B cell (primary cell): ENCODE measurements at regions not wholly inside any gene's neighbourhood (a gene's known extent, or its start where the extent isn't known, plus 50 kb on each side); places are given as distances from the start of the nearest gene placed in this dataset.

Experiments used
- ATAC-seq: fragments of 200-7000 bp; cut with Tn5 transposase; one replicate; pipeline ENCODE4 v1.10.0; 2021; ENCODE audit warnings: low read depth, mild to moderate bottlenecking, moderate number of reproducible peaks, moderate library complexity
- CTCF ChIA-PET: fragments of 350-600 bp; sonication (Branson Sonifier 250); formaldehyde crosslinking; loops from one replicate; lab custom pipeline; 2021; ENCODE audit warnings: antibody characterized with exemption, inconsistent platforms; lab: Charles Lee
- POLR2A ChIA-PET: fragments of 350-600 bp; sonication (Branson Sonifier 250); formaldehyde crosslinking; loops from one replicate; lab custom pipeline; 2021; ENCODE audit warnings: antibody characterized with exemption; lab: Charles Lee
- DNase-seq: peaks from one replicate; pipeline ENCODE4 v3.0.0; 2013
- H2AFZ ChIP-seq: 2 replicates; pipeline ENCODE4 v1.6.1; 2012; ENCODE audit warnings: mild to moderate bottlenecking, low read depth, low read length; ENCODE audit not compliant: insufficient read depth, poor library complexity, severe bottlenecking
- H3K27ac ChIP-seq, 2 donors: 1 replicate in 1 of 2; 2 replicates in 1 of 2; pipeline ENCODE4 v1.5.1; 2012 to 2013; ENCODE audit warnings: low read length in 2 of 2, mild to moderate bottlenecking in 2 of 2, moderate library complexity in 1 of 2
- H3K27me3 ChIP-seq, 4 experiments: fragments of 200-600 bp in 1 of 4; sonication (generic) in 1 of 4; replicated peaks in 1 of 4; 1 replicate in 2 of 4; 2 replicates in 2 of 4; pipeline versions ENCODE4 v1.6.1 to v1.7.0; 2013 to 2016; ENCODE audit warnings: low read length in 3 of 4, mild to moderate bottlenecking in 2 of 4, mixed read lengths in 1 of 4, moderate library complexity in 1 of 4; ENCODE audit not compliant: insufficient read depth in 4 of 4, control insufficient read depth in 3 of 4; ENCODE audit errors: control extremely low read depth in 1 of 4
- H3K36me3 ChIP-seq, 2 experiments: replicated peaks in 1 of 2; 1 replicate in 1 of 2; 2 replicates in 1 of 2; pipeline versions ENCODE4 v1.6.1 to v1.7.1; 2013; ENCODE audit warnings: low read length in 1 of 2; ENCODE audit not compliant: insufficient read depth in 2 of 2, control insufficient read depth in 1 of 2; ENCODE audit errors: control extremely low read depth in 1 of 2, extremely low read depth in 1 of 2
- H3K4me1 ChIP-seq, 2 donors: fragments of 200-600 bp in 1 of 2; sonication (generic) in 1 of 2; 1 replicate in 1 of 2; 2 replicates in 1 of 2; pipeline versions ENCODE4 v1.5.1 to v1.6.1; 2013 to 2017; ENCODE audit warnings: low read length in 2 of 2; ENCODE audit not compliant: control insufficient read depth in 2 of 2, insufficient read depth in 2 of 2
- H3K4me2 ChIP-seq: replicated peaks from 2 replicates; pipeline ENCODE3; 2012; ENCODE audit warnings: mild to moderate bottlenecking, low read depth, low read length; ENCODE audit not compliant: poor library complexity, severe bottlenecking
- H3K4me3 ChIP-seq, 5 experiments: fragments of 200-600 bp in 1 of 5; sonication (generic) in 1 of 5; 1 replicate in 3 of 5; 2 replicates in 2 of 5; pipeline versions ENCODE4 v1.5.1 to v1.7.0; 2011 to 2016; ENCODE audit warnings: low read length in 4 of 5, mild to moderate bottlenecking in 4 of 5, low read depth in 2 of 5, control low read depth in 1 of 5, moderate library complexity in 1 of 5; ENCODE audit not compliant: insufficient read depth in 1 of 5; ENCODE audit errors: control extremely low read depth in 1 of 5, extremely low read depth in 1 of 5
- H3K79me2 ChIP-seq: fragments of 200-600 bp; sonication (generic); one replicate; pipeline ENCODE4 v1.6.0; 2016; ENCODE audit warnings: low read length; ENCODE audit not compliant: control insufficient read depth, insufficient read depth
- H3K9ac ChIP-seq: fragments of 200-600 bp; sonication (generic); 2 replicates; pipeline ENCODE4 v1.6.1; 2017; ENCODE audit warnings: mild to moderate bottlenecking, low read length, moderate library complexity
- H3K9me3 ChIP-seq, 3 donors: one replicate each; pipeline versions ENCODE4 v1.6.1 to v1.7.1; 2013; ENCODE audit warnings: low read length in 2 of 3; ENCODE audit not compliant: control insufficient read depth in 2 of 3, insufficient read depth in 1 of 3; ENCODE audit errors: control extremely low read depth in 1 of 3
- H4K20me1 ChIP-seq: 2 replicates; pipeline ENCODE4 v1.6.0; 2012; ENCODE audit warnings: mild to moderate bottlenecking, low read length; ENCODE audit not compliant: insufficient read depth, control insufficient read depth, poor library complexity, severe bottlenecking
- H3K27ac Mint-ChIP-seq: one replicate; pipeline ENCODE4 v1.8.0; 2021; ENCODE audit warnings: mixed read lengths
- H3K27me3 Mint-ChIP-seq: one replicate; pipeline ENCODE4 v1.8.0; 2021; ENCODE audit warnings: mixed read lengths
- H3K4me1 Mint-ChIP-seq: one replicate; pipeline ENCODE4 v1.8.0; 2021; ENCODE audit warnings: mixed read lengths
- H3K4me3 Mint-ChIP-seq: one replicate; pipeline ENCODE4 v1.8.0; 2021; ENCODE audit warnings: mixed read lengths
- H3K9me3 Mint-ChIP-seq: one replicate; pipeline ENCODE4 v1.8.0; 2022; ENCODE audit warnings: mixed read lengths; ENCODE audit not compliant: insufficient read depth
- EZH2 ChIP-seq: IDR thresholded peaks from 2 replicates; pipeline ENCODE4 v1.6.1; 2012; ENCODE audit warnings: borderline replicate concordance, low read depth, mild to moderate bottlenecking, moderate library complexity, low read length; ENCODE audit not compliant: insufficient read depth, poor library complexity, severe bottlenecking
- whole genome bisulfite sequencing: methylation state at CpG from one replicate; pipeline ENCODE4 v1.1.5; 2013; ENCODE audit warnings: missing lambda C conversion rate; ENCODE audit not compliant: insufficient coverage; 5-methylcytosine and 5-hydroxymethylcytosine counted together
- intact Hi-C: fragments of 100-400 bp; cut with micrococcal nuclease; formaldehyde crosslinking; loops from one replicate; pipeline ENCODE4 v1.10.0; 2022
- TF ChIP-seq, protein P1 (sequence below): fragments of 200-600 bp; IDR thresholded peaks from one replicate; pipeline ENCODE4 v1.8.0; 2022; ENCODE audit warnings: antibody characterized with exemption, mild to moderate bottlenecking

DNA sequence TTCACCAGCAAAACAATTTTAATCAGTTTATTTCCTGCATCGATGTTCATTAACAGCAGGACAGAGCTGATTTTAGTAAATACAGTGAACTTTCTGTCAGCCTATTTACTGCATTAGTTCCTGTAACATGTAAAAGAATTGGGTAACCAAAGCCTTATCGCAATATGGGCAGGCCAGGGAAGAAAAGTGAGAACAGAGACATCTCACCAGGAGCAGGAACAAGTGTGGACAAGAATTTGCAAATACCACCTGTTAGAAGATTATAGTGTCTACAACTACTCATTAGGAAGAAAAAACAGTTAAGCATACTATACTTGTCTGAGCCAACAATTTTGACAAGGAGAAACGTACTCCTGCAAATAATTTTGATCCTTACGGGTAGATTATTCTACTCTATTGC, 1293.9 kb downstream of the PLA2G4A start:
- POLR2A ChIA-PET: no interaction called here
- 100% methylated on average over 2 of the region's 4 CpGs for WGBS
- H3K4me1 Mint-ChIP-seq: no peaks in the 10 kb centered on the region

DNA sequence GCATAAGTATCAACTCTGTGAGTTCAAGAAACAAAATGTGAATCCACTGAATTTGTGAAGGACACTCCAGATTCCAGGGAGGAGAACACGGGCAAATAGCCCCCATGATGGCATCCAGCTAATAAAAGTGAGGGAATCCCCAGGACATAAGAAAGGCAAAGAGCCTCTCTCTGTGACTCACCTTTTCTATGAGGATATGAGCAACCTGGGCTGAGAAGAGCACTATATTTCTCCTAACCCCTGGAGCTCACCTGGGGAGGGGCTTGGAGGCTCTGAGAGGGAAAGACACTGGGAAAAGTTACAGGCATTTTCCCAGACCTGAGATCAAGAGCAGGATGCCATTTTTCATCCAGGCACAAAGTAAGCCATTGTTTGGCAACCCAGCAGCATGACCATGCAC, 1298.8 kb downstream of the PLA2G4A start:
- no peak overlapping the region for H3K27ac ChIP-seq
- no peaks in the 10 kb centered on the region for H4K20me1 ChIP-seq
- POLR2A ChIA-PET: no interaction called here
- no peak for DNase-seq
- H3K79me2 ChIP-seq: no peaks in the 10 kb centered on the region
- H3K4me1 Mint-ChIP-seq: no peaks in the 10 kb centered on the region
- no peaks in the 10 kb centered on the region for H3K27me3 ChIP-seq
- no peak overlapping the region for H3K27ac Mint-ChIP-seq
- no peaks in the 10 kb centered on the region for H3K27me3 Mint-ChIP-seq
- TF ChIP-seq EZH2: no peak
- TF ChIP-seq, protein P1, sequence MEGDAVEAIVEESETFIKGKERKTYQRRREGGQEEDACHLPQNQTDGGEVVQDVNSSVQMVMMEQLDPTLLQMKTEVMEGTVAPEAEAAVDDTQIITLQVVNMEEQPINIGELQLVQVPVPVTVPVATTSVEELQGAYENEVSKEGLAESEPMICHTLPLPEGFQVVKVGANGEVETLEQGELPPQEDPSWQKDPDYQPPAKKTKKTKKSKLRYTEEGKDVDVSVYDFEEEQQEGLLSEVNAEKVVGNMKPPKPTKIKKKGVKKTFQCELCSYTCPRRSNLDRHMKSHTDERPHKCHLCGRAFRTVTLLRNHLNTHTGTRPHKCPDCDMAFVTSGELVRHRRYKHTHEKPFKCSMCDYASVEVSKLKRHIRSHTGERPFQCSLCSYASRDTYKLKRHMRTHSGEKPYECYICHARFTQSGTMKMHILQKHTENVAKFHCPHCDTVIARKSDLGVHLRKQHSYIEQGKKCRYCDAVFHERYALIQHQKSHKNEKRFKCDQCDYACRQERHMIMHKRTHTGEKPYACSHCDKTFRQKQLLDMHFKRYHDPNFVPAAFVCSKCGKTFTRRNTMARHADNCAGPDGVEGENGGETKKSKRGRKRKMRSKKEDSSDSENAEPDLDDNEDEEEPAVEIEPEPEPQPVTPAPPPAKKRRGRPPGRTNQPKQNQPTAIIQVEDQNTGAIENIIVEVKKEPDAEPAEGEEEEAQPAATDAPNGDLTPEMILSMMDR: no peak
- ATAC-seq: no peak
- no peak overlapping the region for H3K4me2 ChIP-seq
- CTCF ChIA-PET: no interaction called here
- H3K4me3 ChIP-seq: no peak overlapping the region
- WGBS: 80% methylated on average over 1 of the region's 1 CpG
- H3K4me3 Mint-ChIP-seq: no peak overlapping the region
- H3K9ac ChIP-seq: no peak overlapping the region
- intact Hi-C loops: no loop called here
- H2AFZ ChIP-seq: no peak overlapping the region
- H3K9me3 ChIP-seq: peaks cover 0 to 10% (median 0%) of the 10 kb centered on the region in 3 donors
- H3K36me3 ChIP-seq: no peaks in the 10 kb centered on the region
- peaks cover 1% of the 10 kb centered on the region for H3K9me3 Mint-ChIP-seq
- no peaks in the 10 kb centered on the region for H3K4me1 ChIP-seq

More for the DNA sequence above, 1293.9 kb downstream of the PLA2G4A start:
- Histone ChIP-seq H3K36me3 (no peaks in the 10 kb centered on the region), H4K20me1 (no peaks in the 10 kb centered on the region), H3K4me3 (no peak overlapping the region), H3K4me2 (no peak overlapping the region), H3K79me2 (no peaks in the 10 kb centered on the region), H3K9ac (no peak overlapping the region), H2AFZ (no peak overlapping the region), H3K9me3 (peaks cover 0 to 4% (median 0%) of the 10 kb centered on the region in 3 donors), H3K27me3 (no peaks in the 10 kb centered on the region), H3K27ac (no peak overlapping the region), H3K4me1 (no peaks in the 10 kb centered on the region)
- intact Hi-C loops: no loop called here
- Mint-ChIP-seq H3K27ac (no peak overlapping the region), H3K27me3 (no peaks in the 10 kb centered on the region), H3K9me3 (no peaks in the 10 kb centered on the region), H3K4me3 (no peak overlapping the region)
- TF ChIP-seq EZH2: no peak
- TF ChIP-seq, protein P1: no peak
- CTCF ChIA-PET: no interaction called here
- ATAC-seq (no peak), DNase-seq (no peak)
